Sigmoid colon (tissue), 6 donors: ENCODE measurements at regions not wholly inside any gene's neighbourhood (a gene's known extent, or its start where the extent isn't known, plus 50 kb on each side); places are given as distances from the start of the nearest gene placed in this dataset.

Experiments used
- DNase-seq: peaks from one replicate; pipeline ENCODE4 v3.0.0-alpha.2; 2019
- H3K27ac ChIP-seq, 4 donors: fragments of 200-600 bp; sonication (generic); one replicate each; pipeline ENCODE4 v1.5.1; 2016 to 2019; ENCODE audit warnings: mild to moderate bottlenecking in 1 of 4
- H3K27me3 ChIP-seq, 3 donors: fragments of 200-600 bp; sonication (generic); one replicate each; pipeline ENCODE4 v1.5.1; 2019; ENCODE audit warnings: mild to moderate bottlenecking in 1 of 3
- H3K36me3 ChIP-seq, 4 donors: fragments of 200-600 bp; sonication (generic); one replicate each; pipeline ENCODE4 v1.5.1; 2016 to 2019
- H3K4me1 ChIP-seq, 4 donors: fragments of 200-600 bp; sonication (generic); one replicate each; pipeline ENCODE4 v1.5.1; 2017 to 2019
- H3K4me3 ChIP-seq, 4 donors: fragments of 200-600 bp; sonication (generic); one replicate each; pipeline ENCODE4 v1.5.1; 2017 to 2019; ENCODE audit warnings: mild to moderate bottlenecking in 2 of 4, moderate library complexity in 1 of 4
- H3K9me3 ChIP-seq, 4 donors: fragments of 200-600 bp in 3 of 4; sonication (generic) in 3 of 4; one replicate each; pipeline versions ENCODE4 v1.5.1 to v1.6.1; 2013 to 2019
- EP300 ChIP-seq, 4 donors: sonication (generic); formaldehyde crosslinking; IDR thresholded peaks; one replicate each; pipeline ENCODE4 v1.6.1; 2017; ENCODE audit warnings: antibody characterized with exemption in 4 of 4
- POLR2A ChIP-seq, 2 donors: fragments of 450-650 bp; IDR thresholded peaks; one replicate each; pipeline ENCODE4 v1.6.1; 2016; ENCODE audit warnings: antibody characterized with exemption in 2 of 2, mild to moderate bottlenecking in 2 of 2, moderate library complexity in 2 of 2
- POLR2AphosphoS5 ChIP-seq, 4 donors: sonication (generic); formaldehyde crosslinking; IDR thresholded peaks; one replicate each; pipeline ENCODE4 v1.6.1; 2017; ENCODE audit warnings: antibody characterized with exemption in 4 of 4
- WGBS, 2 donors: extraction: QIAGEN DNeasy Blood & Tissue Kit; methylation state at CpG; one replicate each; pipeline ENCODE4 v1.1.7; 2013; 5-methylcytosine and 5-hydroxymethylcytosine counted together
- intact Hi-C: fragments of 100-400 bp; cut with DNase I; formaldehyde crosslinking; loops from one replicate; pipeline ENCODE4 v1.15.1; 2023
- TF ChIP-seq, protein P1 (sequence below), 4 experiments: fragments of 450-650 bp in 3 of 4; fragments of 200-600 bp in 1 of 4; IDR thresholded peaks; one replicate each; pipeline ENCODE4 v1.5.1; 2016 to 2019; ENCODE audit warnings: antibody characterized with exemption in 4 of 4, mild to moderate bottlenecking in 3 of 4, moderate library complexity in 2 of 4
- donor health status: healthy with polysubstance abuse.
- donor health status: healthy.

DNA sequence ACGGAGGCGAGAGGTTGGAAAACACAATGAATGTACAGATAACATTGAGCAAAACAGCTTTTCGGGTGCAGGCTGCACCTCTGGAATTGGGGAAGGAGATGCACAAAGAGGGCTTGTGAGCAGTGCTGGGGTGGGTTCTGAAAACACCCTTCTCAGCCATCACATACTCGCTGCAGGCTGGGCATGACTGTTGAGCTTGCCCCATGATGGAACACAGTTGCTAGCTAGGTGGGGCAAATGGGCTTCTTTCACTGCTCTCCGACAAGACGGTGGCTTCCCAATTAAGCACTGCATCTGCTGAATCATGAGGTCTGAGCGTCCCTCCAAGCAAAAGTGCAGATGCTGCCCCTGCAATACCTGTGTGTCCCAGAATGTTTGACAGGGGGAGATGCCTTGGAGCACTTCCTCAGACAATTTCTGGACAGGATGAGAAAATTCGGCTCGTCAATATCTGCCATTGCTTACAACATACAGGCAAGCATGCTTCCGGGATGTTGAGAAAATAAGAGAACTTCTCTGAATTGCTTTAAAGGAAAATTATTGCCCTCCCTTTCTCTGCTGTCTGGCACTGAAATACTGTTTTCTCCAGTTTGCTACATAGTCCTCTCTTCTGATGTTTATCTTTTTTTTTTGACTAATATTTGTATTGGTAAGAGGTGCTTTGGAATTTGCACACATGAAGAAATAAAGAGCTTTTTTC lies 77.3 kb upstream of the SH3BP4 start:
- H3K27me3 ChIP-seq = no peaks in the 10 kb centered on the region
- H3K27ac ChIP-seq = no peak overlapping the region
- H3K36me3 ChIP-seq = no peaks in the 10 kb centered on the region
- H3K4me1 ChIP-seq = no peaks in the 10 kb centered on the region
- no peak overlapping the region for H3K4me3 ChIP-seq
- no peak for DNase-seq
- TF ChIP-seq POLR2A (IDR thresholded peaks at IDR 0.05) (no peak), EP300 (IDR thresholded peaks at IDR 0.05) (no peak), POLR2AphosphoS5 (IDR thresholded peaks at IDR 0.05) (no peak)
- TF ChIP-seq, protein P1, sequence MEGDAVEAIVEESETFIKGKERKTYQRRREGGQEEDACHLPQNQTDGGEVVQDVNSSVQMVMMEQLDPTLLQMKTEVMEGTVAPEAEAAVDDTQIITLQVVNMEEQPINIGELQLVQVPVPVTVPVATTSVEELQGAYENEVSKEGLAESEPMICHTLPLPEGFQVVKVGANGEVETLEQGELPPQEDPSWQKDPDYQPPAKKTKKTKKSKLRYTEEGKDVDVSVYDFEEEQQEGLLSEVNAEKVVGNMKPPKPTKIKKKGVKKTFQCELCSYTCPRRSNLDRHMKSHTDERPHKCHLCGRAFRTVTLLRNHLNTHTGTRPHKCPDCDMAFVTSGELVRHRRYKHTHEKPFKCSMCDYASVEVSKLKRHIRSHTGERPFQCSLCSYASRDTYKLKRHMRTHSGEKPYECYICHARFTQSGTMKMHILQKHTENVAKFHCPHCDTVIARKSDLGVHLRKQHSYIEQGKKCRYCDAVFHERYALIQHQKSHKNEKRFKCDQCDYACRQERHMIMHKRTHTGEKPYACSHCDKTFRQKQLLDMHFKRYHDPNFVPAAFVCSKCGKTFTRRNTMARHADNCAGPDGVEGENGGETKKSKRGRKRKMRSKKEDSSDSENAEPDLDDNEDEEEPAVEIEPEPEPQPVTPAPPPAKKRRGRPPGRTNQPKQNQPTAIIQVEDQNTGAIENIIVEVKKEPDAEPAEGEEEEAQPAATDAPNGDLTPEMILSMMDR (IDR thresholded peaks at IDR 0.05) = no peak
- intact Hi-C loops = no loop called here
- WGBS, 2 donors = 76 to 82% methylated on average over 10 of the region's 10 CpGs
- H3K9me3 ChIP-seq = no peaks in the 10 kb centered on the region

- H3K4me1 ChIP-seq = no peaks in the 10 kb centered on the region
- TF ChIP-seq POLR2AphosphoS5 (IDR thresholded peaks at IDR 0.05) = peak in 3 of 4 donors; percentile 18 to 40 (median 18)
- no peak for TF ChIP-seq POLR2A (IDR thresholded peaks at IDR 0.05)
- TF ChIP-seq EP300 (IDR thresholded peaks at IDR 0.05) = no peak
- peak; percentile 76 for DNase-seq
- intact Hi-C loops = no loop called here
- no peaks in the 10 kb centered on the region for H3K27me3 ChIP-seq
- WGBS, 2 donors = 71 to 77% methylated on average over 6 of the region's 6 CpGs
- no peaks in the 10 kb centered on the region for H3K36me3 ChIP-seq
- H3K27ac ChIP-seq = peak overlapping the region in 3 of 4 donors; percentile 60 to 67 (median 66)
- H3K9me3 ChIP-seq = no peaks in the 10 kb centered on the region
- no peak overlapping the region for H3K4me3 ChIP-seq
Observed at GRCh38 chr2:234873828-234874173, 78.0 kb upstream of the SH3BP4 start.

DNA sequence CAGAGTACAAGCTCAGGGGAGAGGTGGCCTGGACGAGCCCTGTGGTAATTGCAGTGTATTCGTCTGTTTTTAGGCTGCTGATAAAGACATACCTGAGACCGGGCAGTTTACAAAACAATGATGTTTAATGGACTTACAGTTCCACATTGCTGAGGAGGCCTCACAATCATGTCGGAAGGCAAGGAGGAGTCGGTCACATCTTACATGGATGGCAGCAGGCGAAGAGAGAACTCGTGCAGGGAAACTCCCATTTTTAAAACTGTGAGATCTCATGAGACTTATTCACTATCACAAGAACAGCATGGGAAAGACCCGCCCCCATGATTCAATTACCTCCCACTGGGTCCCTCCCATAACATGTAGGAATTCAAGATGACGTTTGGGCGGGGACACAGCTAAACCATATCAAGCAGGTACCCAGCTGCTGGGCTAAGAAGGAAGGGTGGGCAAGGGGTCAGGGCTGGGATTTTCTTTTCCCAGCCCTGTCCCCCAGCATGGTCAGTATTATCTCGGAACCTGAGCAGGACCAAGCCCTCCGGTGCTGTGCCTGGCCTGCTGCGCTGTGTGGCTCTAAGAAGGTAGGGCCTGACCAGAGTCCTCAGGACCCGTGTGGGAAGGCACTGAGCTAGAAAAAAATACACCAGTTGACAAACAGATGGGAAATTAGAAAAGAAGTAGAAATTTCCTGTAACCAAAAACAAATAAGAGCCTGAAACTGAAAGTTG lies 78.6 kb upstream of the SH3BP4 start:
- Histone ChIP-seq H3K4me3 (no peak overlapping the region), H3K27ac (peak overlapping the region in 3 of 4 donors; percentile 60 to 67 (median 66)), H3K4me1 (no peaks in the 10 kb centered on the region), H3K36me3 (no peaks in the 10 kb centered on the region), H3K27me3 (no peaks in the 10 kb centered on the region), H3K9me3 (no peaks in the 10 kb centered on the region)
- DNase-seq = no peak
- intact Hi-C loops = no loop called here
- TF ChIP-seq, protein P1 (IDR thresholded peaks at IDR 0.05) = no peak
- whole genome bisulfite sequencing, 2 donors = 87 to 93% methylated on average over 14 of the region's 14 CpGs

DNA sequence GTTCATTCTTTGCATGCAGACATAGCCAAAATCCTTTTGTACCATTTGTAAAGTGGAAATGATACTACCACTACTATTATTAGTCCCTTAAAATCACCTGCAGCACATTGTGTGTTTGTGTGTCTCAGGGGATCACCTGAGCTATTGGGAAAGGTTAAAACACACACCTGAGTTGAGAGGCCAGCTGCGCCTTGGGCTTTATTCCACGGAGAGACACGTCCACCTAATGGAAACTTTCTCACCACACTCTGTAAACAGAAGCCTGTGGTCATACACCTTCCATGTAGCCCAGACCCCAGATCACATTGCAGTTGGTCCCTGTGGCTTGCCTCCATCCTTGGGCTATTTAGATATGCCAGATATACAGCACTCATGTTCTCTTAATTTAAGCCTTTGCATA lies 81.8 kb upstream of the SH3BP4 start:
- Histone ChIP-seq H3K27me3 (no peaks in the 10 kb centered on the region), H3K4me3 (no peak overlapping the region), H3K9me3 (no peaks in the 10 kb centered on the region), H3K27ac (no peak overlapping the region), H3K4me1 (no peaks in the 10 kb centered on the region), H3K36me3 (no peaks in the 10 kb centered on the region)
- intact Hi-C loops = no loop called here
- 84 to 90% methylated on average over 3 of the region's 3 CpGs for WGBS, 2 donors
- no peak for TF ChIP-seq POLR2A (IDR thresholded peaks at IDR 0.05)
- TF ChIP-seq, protein P1 (IDR thresholded peaks at IDR 0.05) = no peak
- DNase-seq = no peak

- TF ChIP-seq POLR2A (IDR thresholded peaks at IDR 0.05) (no peak), EP300 (IDR thresholded peaks at IDR 0.05) (no peak), POLR2AphosphoS5 (IDR thresholded peaks at IDR 0.05) (no peak)
- TF ChIP-seq, protein P1 (IDR thresholded peaks at IDR 0.05) = no peak
- no peaks in the 10 kb centered on the region for H3K27me3 ChIP-seq
- H3K4me3 ChIP-seq = no peak overlapping the region
- no peak for DNase-seq
- intact Hi-C loops = no loop called here
- no peak overlapping the region for H3K27ac ChIP-seq
- H3K9me3 ChIP-seq = no peaks in the 10 kb centered on the region
- WGBS, 2 donors = 44 to 53% methylated on average over 2 of the region's 2 CpGs
- no peaks in the 10 kb centered on the region for H3K36me3 ChIP-seq
- H3K4me1 ChIP-seq = no peaks in the 10 kb centered on the region
Observed at GRCh38 chr2:234869164-234869563, 82.7 kb upstream of the SH3BP4 start.
